IMR-90 (cell line): ENCODE measurements at regions not wholly inside any gene's neighbourhood (a gene's known extent, or its start where the extent isn't known, plus 50 kb on each side); places are given as distances from the start of the nearest gene placed in this dataset.

ENCODE experiments used
- ATAC-seq: fragments of 200-7000 bp; cut with Tn5 transposase; 2 replicates; pipeline ENCODE4 v1.9.1; 2020; ENCODE audit warnings: low read depth, mild to moderate bottlenecking, moderate library complexity
- BruUV-seq: library from RNA; stranded (reverse); fragments of 400-500 nt; replicated peaks from 2 replicates; lab custom pipeline; 2021; lab: Mats Ljungman, UMichigan
- CTCF ChIA-PET: fragments of 300-600 bp; formaldehyde crosslinking; extraction: SDS; loops from one replicate; lab custom pipeline; 2021; ENCODE audit warnings: antibody characterized with exemption; lab: Yijun Ruan, JAX
- POLR2A ChIA-PET: fragments of 300-600 bp; sonication (Branson Sonifier 250); formaldehyde crosslinking; loops from one replicate; lab custom pipeline; 2022; ENCODE audit warnings: antibody characterized with exemption; ENCODE audit not compliant: unreplicated experiment; lab: Charles Lee
- DNase-seq: peaks from one replicate; pipeline ENCODE4 v3.0.0; 2013
- H2AFZ ChIP-seq: replicated peaks from 2 replicates; pipeline ENCODE3; 2013; ENCODE audit warnings: low read length, mild to moderate bottlenecking; ENCODE audit not compliant: poor library complexity
- H2AK5ac ChIP-seq: 2 replicates; pipeline ENCODE4 v1.6.1; 2013; ENCODE audit warnings: low read depth, low read length, inconsistent platforms
- H2AK9ac ChIP-seq: replicated peaks from 2 replicates; pipeline ENCODE3; 2013; ENCODE audit warnings: mild to moderate bottlenecking, low read depth, low read length, moderate library complexity; ENCODE audit not compliant: poor library complexity
- H2BK120ac ChIP-seq: 2 replicates; pipeline ENCODE4 v1.6.1; 2013; ENCODE audit warnings: low read depth, low read length, inconsistent platforms
- H2BK15ac ChIP-seq: 3 replicates; pipeline ENCODE4 v1.6.1; 2013; ENCODE audit warnings: low read depth, low read length, inconsistent platforms
- H2BK20ac ChIP-seq: 2 replicates; pipeline ENCODE4 v1.6.1; 2013; ENCODE audit warnings: low read depth, mild to moderate bottlenecking, inconsistent platforms, low read length, moderate library complexity
- H2BK5ac ChIP-seq: 2 replicates; pipeline ENCODE4 v1.6.1; 2013; ENCODE audit warnings: mild to moderate bottlenecking, low read depth, low read length, inconsistent platforms; ENCODE audit not compliant: poor library complexity, severe bottlenecking
- H3K14ac ChIP-seq: replicated peaks from 2 replicates; pipeline ENCODE4 v1.6.1; 2013; ENCODE audit warnings: low read depth, low read length, inconsistent platforms
- H3K18ac ChIP-seq: 2 replicates; pipeline ENCODE4 v1.6.1; 2013; ENCODE audit warnings: low read depth, low read length, control low read depth
- H3K23ac ChIP-seq: 2 replicates; pipeline ENCODE4 v1.6.1; 2013; ENCODE audit warnings: low read depth, low read length, inconsistent platforms
- H3K27ac ChIP-seq: 2 replicates; pipeline ENCODE4 v1.5.1; 2013; ENCODE audit warnings: mild to moderate bottlenecking, control low read depth, low read length; ENCODE audit not compliant: insufficient read depth
- H3K27me3 ChIP-seq: 2 replicates; pipeline ENCODE4 v1.6.1; 2013; ENCODE audit warnings: low read length; ENCODE audit not compliant: control insufficient read depth, insufficient read depth
- H3K36me3 ChIP-seq: 2 replicates; pipeline ENCODE4 v1.6.1; 2013; ENCODE audit warnings: low read length, mixed read lengths; ENCODE audit not compliant: control insufficient read depth, insufficient read depth
- H3K4ac ChIP-seq: 2 replicates; pipeline ENCODE4 v1.6.1; 2013; ENCODE audit warnings: low read depth, low read length, inconsistent platforms
- H3K4me1 ChIP-seq: 2 replicates; pipeline ENCODE4 v1.6.1; 2013; ENCODE audit warnings: low read length, mixed read lengths; ENCODE audit not compliant: control insufficient read depth, insufficient read depth
- H3K4me2 ChIP-seq: 2 replicates; pipeline ENCODE4 v1.6.1; 2013; ENCODE audit warnings: low read depth, mild to moderate bottlenecking, control low read depth, low read length, moderate library complexity
- H3K4me3 ChIP-seq: 2 replicates; pipeline ENCODE4 v1.5.1; 2013; ENCODE audit warnings: low read depth, mild to moderate bottlenecking, control low read depth, low read length, moderate library complexity; ENCODE audit not compliant: insufficient read depth
- H3K56ac ChIP-seq: 2 replicates; pipeline ENCODE4 v1.6.1; 2013; ENCODE audit warnings: low read length, inconsistent platforms; ENCODE audit not compliant: insufficient read depth; ENCODE audit errors: extremely low read depth
- H3K79me1 ChIP-seq, 2 experiments: 2 replicates each; pipeline ENCODE4 v1.6.1; 2013; ENCODE audit warnings: low read length in 2 of 2, inconsistent platforms in 1 of 2, low read depth in 1 of 2
- H3K9ac ChIP-seq: 2 replicates; pipeline ENCODE4 v1.6.1; 2013; ENCODE audit warnings: low read depth, low read length, control low read depth
- H3K9me1 ChIP-seq: 2 replicates; pipeline ENCODE4 v1.6.1; 2013; ENCODE audit warnings: low read length, inconsistent platforms; ENCODE audit not compliant: insufficient read depth
- H3K9me3 ChIP-seq: 2 replicates; pipeline ENCODE4 v1.6.1; 2013; ENCODE audit warnings: low read length; ENCODE audit not compliant: control insufficient read depth, insufficient read depth
- H4K20me1 ChIP-seq: 2 replicates; pipeline ENCODE4 v1.6.1; 2013; ENCODE audit warnings: low read length, inconsistent platforms; ENCODE audit not compliant: insufficient read depth
- H4K5ac ChIP-seq: 2 replicates; pipeline ENCODE4 v1.6.1; 2013; ENCODE audit warnings: mild to moderate bottlenecking, low read depth, low read length, control low read depth
- H4K8ac ChIP-seq, 2 experiments: 2 replicates each; pipeline ENCODE4 v1.6.1; 2013; ENCODE audit warnings: low read depth in 2 of 2, low read length in 2 of 2, control low read depth in 1 of 2, inconsistent platforms in 1 of 2
- H4K91ac ChIP-seq: 2 replicates; pipeline ENCODE4 v1.6.1; 2013; ENCODE audit warnings: low read depth, low read length, inconsistent platforms; ENCODE audit not compliant: insufficient read depth
- CEBPB ChIP-seq: IDR thresholded peaks from 2 replicates; pipeline ENCODE4 v1.6.1; 2012; ENCODE audit warnings: low read depth, low read length, improper control_type of control experiment
- NFE2L2 ChIP-seq: fragments of 150-350 bp; IDR thresholded peaks from 2 replicates; pipeline ENCODE4 v1.6.1; 2016; ENCODE audit warnings: low read depth, mild to moderate bottlenecking, low read length
- USF2 ChIP-seq: fragments of 150-350 bp; IDR thresholded peaks from 2 replicates; pipeline ENCODE4 v1.6.1; 2017; ENCODE audit warnings: mild to moderate bottlenecking, antibody characterized with exemption, low read length, low read depth
- WGBS, 2 experiments: methylation state at CpG; one replicate each; pipeline versions ENCODE4 v1.1.5 to v1.1.7; 2013; ENCODE audit warnings: missing lambda C conversion rate in 2 of 2; ENCODE audit not compliant: insufficient read length in 1 of 2; ENCODE audit errors: extremely low coverage in 2 of 2; 5-methylcytosine and 5-hydroxymethylcytosine counted together
- dilution Hi-C: fragments of 300-500 bp; cut with HindIII; formaldehyde crosslinking; loops from one replicate; pipeline ENCODE4 v1.14.3; 2018; ENCODE audit warnings: low sequenced_read_pairs; ENCODE audit not compliant: unreplicated experiment
- in situ Hi-C: fragments of 300-500 bp; cut with MboI; formaldehyde crosslinking; loops from 3 replicates; pipeline ENCODE4 v1.14.3; 2019; ENCODE audit warnings: low sequenced_read_pairs, inconsistent platforms, mixed read lengths
- intact Hi-C: fragments of 100-400 bp; cut with micrococcal nuclease; formaldehyde crosslinking; loops from 2 replicates; pipeline ENCODE4 v1.10.0; 2022

DNA sequence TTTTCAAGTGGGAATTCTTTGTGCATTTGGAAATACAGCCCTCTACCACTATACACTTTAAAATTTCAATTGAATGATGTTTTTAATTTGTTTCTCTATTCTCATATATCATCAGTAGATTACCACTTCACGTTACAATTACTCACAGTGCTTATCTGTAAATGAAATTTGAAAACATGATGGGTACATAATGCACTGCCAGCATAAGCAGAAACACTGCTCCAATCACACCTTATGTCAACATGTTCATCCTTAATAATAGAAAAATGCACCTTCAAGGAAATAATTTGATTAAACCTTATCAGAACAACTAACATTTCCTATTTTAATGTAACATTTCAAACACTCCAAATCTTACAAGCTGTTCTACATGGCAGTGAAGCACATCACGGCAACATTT is 718.4 kb downstream of the GBE1 start:
- Histone ChIP-seq H2BK120ac (no peak overlapping the region), H3K4me3 (no peak overlapping the region), H3K4me2 (no peak overlapping the region), H3K9me1 (no peaks in the 10 kb centered on the region), H3K4ac (no peak overlapping the region), H3K27ac (no peak overlapping the region), H2BK20ac (no peak overlapping the region), H2AK5ac (no peak overlapping the region), H3K9ac (no peak overlapping the region), H3K9me3 (no peaks in the 10 kb centered on the region), H3K4me1 (no peaks in the 10 kb centered on the region), H3K36me3 (no peaks in the 10 kb centered on the region), H2AFZ (no peak overlapping the region), H3K79me1 (no peaks in the 10 kb centered on the region), H3K56ac (no peak overlapping the region), H4K8ac (no peak overlapping the region), H2AK9ac (no peak overlapping the region), H4K91ac (no peak overlapping the region), H3K18ac (no peak overlapping the region), H2BK15ac (no peak overlapping the region), H4K5ac (no peak overlapping the region), H3K14ac (no peak overlapping the region), H3K23ac (no peak overlapping the region), H3K27me3 (no peaks in the 10 kb centered on the region), H2BK5ac (no peak overlapping the region), H4K20me1 (no peaks in the 10 kb centered on the region)
- intact Hi-C loops (no loop called here), in situ Hi-C loops (no loop called here), dilution Hi-C loops (no loop called here)
- no peak for DNase-seq
- POLR2A ChIA-PET, result no interaction called here
- CTCF ChIA-PET, result no interaction called here
- WGBS, 2 experiments, result no CpG with 5 or more reads among the region's 2 CpGs
- ATAC-seq, result no peak
- TF ChIP-seq CEBPB (no peak), USF2 (no peak), NFE2L2 (no peak)
- no TSS peak for BruUV-seq
